ENCODE measurements at regions not wholly inside any gene's neighbourhood (a gene's known extent, or its start where the extent isn't known, plus 50 kb on each side); places are given as distances from the start of the nearest gene placed in this dataset.

DNA sequence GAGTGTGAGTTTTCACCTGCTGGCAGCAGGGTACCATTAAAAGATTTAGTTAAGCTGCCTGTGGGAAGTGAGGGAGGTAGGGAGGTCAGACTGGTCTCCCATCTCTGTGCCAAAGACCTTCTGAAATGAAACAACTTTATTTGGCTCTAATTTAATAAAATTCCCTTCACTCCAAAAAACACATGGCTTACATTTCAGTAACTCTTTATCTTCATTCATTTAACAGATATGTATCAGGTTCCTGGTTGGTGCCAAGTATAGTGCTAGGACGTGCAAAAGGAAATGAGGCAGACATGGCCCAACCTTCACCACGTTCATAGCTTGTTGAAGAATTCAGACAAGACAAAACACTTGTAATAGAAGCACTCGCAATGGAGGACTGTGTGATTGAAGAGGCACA lies 282.3 kb downstream of the SEC16B start:
- TF ChIP-seq POLR2A (IDR thresholded peaks at IDR 0.05), result no peak
- TF ChIP-seq, protein P1, sequence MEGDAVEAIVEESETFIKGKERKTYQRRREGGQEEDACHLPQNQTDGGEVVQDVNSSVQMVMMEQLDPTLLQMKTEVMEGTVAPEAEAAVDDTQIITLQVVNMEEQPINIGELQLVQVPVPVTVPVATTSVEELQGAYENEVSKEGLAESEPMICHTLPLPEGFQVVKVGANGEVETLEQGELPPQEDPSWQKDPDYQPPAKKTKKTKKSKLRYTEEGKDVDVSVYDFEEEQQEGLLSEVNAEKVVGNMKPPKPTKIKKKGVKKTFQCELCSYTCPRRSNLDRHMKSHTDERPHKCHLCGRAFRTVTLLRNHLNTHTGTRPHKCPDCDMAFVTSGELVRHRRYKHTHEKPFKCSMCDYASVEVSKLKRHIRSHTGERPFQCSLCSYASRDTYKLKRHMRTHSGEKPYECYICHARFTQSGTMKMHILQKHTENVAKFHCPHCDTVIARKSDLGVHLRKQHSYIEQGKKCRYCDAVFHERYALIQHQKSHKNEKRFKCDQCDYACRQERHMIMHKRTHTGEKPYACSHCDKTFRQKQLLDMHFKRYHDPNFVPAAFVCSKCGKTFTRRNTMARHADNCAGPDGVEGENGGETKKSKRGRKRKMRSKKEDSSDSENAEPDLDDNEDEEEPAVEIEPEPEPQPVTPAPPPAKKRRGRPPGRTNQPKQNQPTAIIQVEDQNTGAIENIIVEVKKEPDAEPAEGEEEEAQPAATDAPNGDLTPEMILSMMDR (IDR thresholded peaks at IDR 0.05), result no peak
- no peak for TF ChIP-seq POLR2AphosphoS5 (IDR thresholded peaks at IDR 0.05; ENCODE audit: insufficient read depth in 1 of 2, low read depth in 1 of 2)
